OCI-LY3 (cell line): ENCODE measurements at regions not wholly inside any gene's neighbourhood (a gene's known extent, or its start where the extent isn't known, plus 50 kb on each side); places are given as distances from the start of the nearest gene placed in this dataset.

Experiments used
- H2AFZ ChIP-seq: fragments of 200-600, 300-600 bp; shearing (Covaris generic); 2 replicates; pipeline ENCODE4 v1.6.0; 2014; ENCODE audit warnings: antibody characterized with exemption, low read depth, low read length
- H3K27ac ChIP-seq: fragments of 200-600, 300-600 bp; sonication (generic); 2 replicates; pipeline ENCODE4 v1.5.1; 2014; ENCODE audit warnings: mild to moderate bottlenecking, low read length, moderate library complexity, mixed read lengths
- H3K27me3 ChIP-seq: fragments of 200-600, 300-600 bp; sonication (generic); 2 replicates; pipeline ENCODE4 v1.6.1; 2014; ENCODE audit warnings: low read depth, low read length, mixed read lengths
- H3K36me3 ChIP-seq: fragments of 200-600, 300-600 bp; sonication (generic); replicated peaks from 2 replicates; pipeline ENCODE3; 2014; ENCODE audit warnings: low read depth, low read length, mixed read lengths
- H3K4me1 ChIP-seq: fragments of 300-600, 200-600 bp; sonication (generic); 2 replicates; pipeline ENCODE4 v1.6.1; 2014; ENCODE audit warnings: low read length, mixed read lengths
- H3K4me2 ChIP-seq: fragments of 200-600, 300-600 bp; sonication (generic); 2 replicates; pipeline ENCODE4 v1.6.1; 2014; ENCODE audit warnings: low read length, mixed read lengths
- H3K4me3 ChIP-seq: fragments of 300-600, 200-600 bp; sonication (generic); 2 replicates; pipeline ENCODE4 v1.5.1; 2014; ENCODE audit warnings: antibody characterized with exemption, mild to moderate bottlenecking, low read length, moderate library complexity
- H3K79me2 ChIP-seq: fragments of 300-600, 200-600 bp; shearing (Covaris generic); 2 replicates; pipeline ENCODE4 v1.6.1; 2014; ENCODE audit warnings: mild to moderate bottlenecking, low read length, mixed read lengths
- H3K9ac ChIP-seq: fragments of 300-600, 200-600 bp; shearing (Covaris generic); 2 replicates; pipeline ENCODE4 v1.6.0; 2014; ENCODE audit warnings: mild to moderate bottlenecking, low read length, moderate library complexity
- H3K9me3 ChIP-seq: fragments of 200-600, 300-600 bp; shearing (Covaris generic); 2 replicates; pipeline ENCODE4 v1.6.1; 2014; ENCODE audit warnings: low read length, mixed read lengths; ENCODE audit not compliant: insufficient read depth
- H4K20me1 ChIP-seq: fragments of 200-600, 300-600 bp; sonication (generic); 2 replicates; pipeline ENCODE4 v1.6.1; 2016; ENCODE audit warnings: low read length, mixed read lengths; ENCODE audit not compliant: insufficient read depth
- EZH2phosphoT487 ChIP-seq: fragments of 200-600 bp; shearing (Covaris generic); IDR thresholded peaks from 2 replicates; pipeline ENCODE4 v1.6.1; 2018; ENCODE audit warnings: antibody characterized with exemption, mixed run types, low read depth
- TF ChIP-seq, protein P1 (sequence below): fragments of 200-600, 300-600 bp; sonication (generic); IDR thresholded peaks from 2 replicates; pipeline ENCODE4 v1.5.1; 2014; ENCODE audit warnings: antibody characterized with exemption, low read length, low read depth

DNA sequence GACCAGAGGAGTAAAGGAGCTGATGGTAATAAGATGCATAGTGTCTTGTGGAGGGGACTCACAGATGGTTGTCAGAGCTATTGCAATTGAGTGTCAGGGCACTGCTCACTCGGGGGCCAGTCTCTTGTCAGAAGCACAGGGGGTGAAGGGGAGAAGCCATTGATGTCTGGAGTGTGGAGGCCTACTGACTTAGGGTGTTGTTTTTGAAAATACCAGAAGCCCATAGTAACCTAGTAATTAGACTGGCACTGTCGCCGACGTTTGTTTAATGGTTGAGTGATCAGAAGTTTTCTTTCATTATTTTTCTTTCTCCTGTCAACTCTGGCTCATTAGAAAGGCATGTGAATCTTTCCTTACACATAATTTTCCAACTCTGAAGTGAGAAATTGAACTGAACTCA, 151.6 kb upstream of the TENM4 start:
- H3K4me2 ChIP-seq = peak overlapping the region; percentile 62
- peaks cover 26% of the 10 kb centered on the region for H3K4me1 ChIP-seq
- no peaks in the 10 kb centered on the region for H3K36me3 ChIP-seq
- no peaks in the 10 kb centered on the region for H3K79me2 ChIP-seq
- peak overlapping the region; percentile 51 for H3K27ac ChIP-seq
- no peak overlapping the region; the same call in 1 of the 2 replicates for H3K4me3 ChIP-seq
- TF ChIP-seq, protein P1, sequence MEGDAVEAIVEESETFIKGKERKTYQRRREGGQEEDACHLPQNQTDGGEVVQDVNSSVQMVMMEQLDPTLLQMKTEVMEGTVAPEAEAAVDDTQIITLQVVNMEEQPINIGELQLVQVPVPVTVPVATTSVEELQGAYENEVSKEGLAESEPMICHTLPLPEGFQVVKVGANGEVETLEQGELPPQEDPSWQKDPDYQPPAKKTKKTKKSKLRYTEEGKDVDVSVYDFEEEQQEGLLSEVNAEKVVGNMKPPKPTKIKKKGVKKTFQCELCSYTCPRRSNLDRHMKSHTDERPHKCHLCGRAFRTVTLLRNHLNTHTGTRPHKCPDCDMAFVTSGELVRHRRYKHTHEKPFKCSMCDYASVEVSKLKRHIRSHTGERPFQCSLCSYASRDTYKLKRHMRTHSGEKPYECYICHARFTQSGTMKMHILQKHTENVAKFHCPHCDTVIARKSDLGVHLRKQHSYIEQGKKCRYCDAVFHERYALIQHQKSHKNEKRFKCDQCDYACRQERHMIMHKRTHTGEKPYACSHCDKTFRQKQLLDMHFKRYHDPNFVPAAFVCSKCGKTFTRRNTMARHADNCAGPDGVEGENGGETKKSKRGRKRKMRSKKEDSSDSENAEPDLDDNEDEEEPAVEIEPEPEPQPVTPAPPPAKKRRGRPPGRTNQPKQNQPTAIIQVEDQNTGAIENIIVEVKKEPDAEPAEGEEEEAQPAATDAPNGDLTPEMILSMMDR = no peak
- TF ChIP-seq EZH2phosphoT487 = no peak
- H4K20me1 ChIP-seq = no peaks in the 10 kb centered on the region
- H2AFZ ChIP-seq = peak overlapping the region; percentile 56
- H3K9ac ChIP-seq = peak overlapping the region; percentile 11; the same call in 1 of the 2 replicates
- H3K27me3 ChIP-seq = no peaks in the 10 kb centered on the region
- 0 out of 2 replicates have a peak, but pooled peaks cover 4% of the 10 kb centered on the region for H3K9me3 ChIP-seq

DNA sequence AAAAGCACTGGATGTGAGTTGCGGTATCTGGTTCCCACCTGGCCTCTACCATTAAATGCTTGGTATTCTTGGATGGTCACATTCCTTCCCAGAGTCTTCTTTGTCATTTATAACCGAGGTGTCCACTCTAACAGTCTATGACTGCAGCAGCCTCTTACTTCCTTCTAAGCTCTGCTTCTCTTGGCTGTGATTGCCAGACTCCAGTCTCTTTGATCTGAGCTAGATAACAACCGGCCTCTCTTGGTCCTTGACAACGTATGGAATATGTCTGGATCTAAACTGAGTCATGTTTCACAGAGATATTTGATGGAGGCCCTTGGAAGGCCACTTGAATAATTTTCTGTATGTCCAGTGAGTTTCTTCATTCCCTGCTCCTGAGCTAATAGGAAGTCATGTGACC, 141.6 kb upstream of the TENM4 start:
- Histone ChIP-seq H3K27ac (no peak overlapping the region), H3K9me3 (peaks cover 5% of the 10 kb centered on the region; the same call in 1 of the 2 replicates), H4K20me1 (no peaks in the 10 kb centered on the region), H3K4me3 (no peak overlapping the region), H3K79me2 (no peaks in the 10 kb centered on the region), H3K4me1 (peaks cover 17% of the 10 kb centered on the region), H3K9ac (no peak overlapping the region), H3K36me3 (no peaks in the 10 kb centered on the region), H2AFZ (no peak overlapping the region), H3K27me3 (no peaks in the 10 kb centered on the region), H3K4me2 (no peak overlapping the region)
- TF ChIP-seq, protein P1 = no peak
- no peak for TF ChIP-seq EZH2phosphoT487

DNA sequence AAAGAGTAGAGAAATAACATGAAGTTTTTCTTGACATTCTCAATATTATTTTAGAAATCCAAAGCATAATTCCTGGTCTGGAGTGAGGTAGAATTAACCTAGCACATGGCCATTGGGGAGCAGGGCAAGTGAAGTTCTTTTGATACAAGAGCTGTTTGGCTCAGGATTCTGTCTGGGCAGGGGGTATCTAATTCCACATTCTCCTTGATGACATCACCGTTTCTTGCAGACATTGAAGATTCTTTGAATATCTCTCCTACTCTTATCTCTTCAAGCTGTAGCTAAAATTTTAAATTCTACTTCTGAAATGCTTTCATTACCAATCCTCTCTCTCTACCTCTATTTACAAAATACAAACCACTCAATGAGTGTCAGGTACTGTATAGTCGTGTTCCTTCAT, 138.2 kb upstream of the TENM4 start:
- no peaks in the 10 kb centered on the region for H4K20me1 ChIP-seq
- peaks cover 12% of the 10 kb centered on the region for H3K4me1 ChIP-seq
- H3K4me2 ChIP-seq = no peak overlapping the region
- no peak overlapping the region for H3K9ac ChIP-seq
- no peaks in the 10 kb centered on the region for H3K79me2 ChIP-seq
- no peaks in the 10 kb centered on the region for H3K9me3 ChIP-seq
- no peak overlapping the region for H2AFZ ChIP-seq
- no peak for TF ChIP-seq EZH2phosphoT487
- TF ChIP-seq, protein P1 = no peak
- no peaks in the 10 kb centered on the region for H3K36me3 ChIP-seq
- no peaks in the 10 kb centered on the region for H3K27me3 ChIP-seq
- H3K4me3 ChIP-seq = no peak overlapping the region
- no peak overlapping the region for H3K27ac ChIP-seq

DNA sequence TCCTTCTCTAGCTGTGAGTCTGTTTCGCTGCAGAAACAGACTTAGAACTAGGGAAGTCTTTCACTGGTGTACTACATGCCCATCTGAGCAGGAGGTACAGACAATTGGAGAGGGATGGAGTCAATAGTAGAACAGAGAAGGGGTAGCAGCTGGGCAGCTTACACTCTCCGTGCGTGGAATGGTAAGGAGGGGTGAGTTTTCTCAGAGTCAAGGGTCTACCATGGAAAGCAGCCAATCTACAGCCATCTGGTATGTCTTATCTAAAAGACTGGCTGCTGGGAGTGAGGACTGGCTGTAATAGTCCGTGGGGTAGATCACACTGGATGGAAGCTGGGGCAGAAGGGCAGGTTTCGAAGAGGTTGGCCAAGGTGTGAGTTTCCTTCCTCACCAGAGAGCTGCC, 137.3 kb upstream of the TENM4 start:
- H3K4me2 ChIP-seq = no peak overlapping the region
- H3K9me3 ChIP-seq = no peaks in the 10 kb centered on the region
- TF ChIP-seq, protein P1 = no peak
- TF ChIP-seq EZH2phosphoT487 = no peak
- no peak overlapping the region for H3K4me3 ChIP-seq
- H3K4me1 ChIP-seq = peaks cover 12% of the 10 kb centered on the region
- H3K27me3 ChIP-seq = no peaks in the 10 kb centered on the region
- H3K9ac ChIP-seq = no peak overlapping the region
- H3K27ac ChIP-seq = no peak overlapping the region
- H3K79me2 ChIP-seq = no peaks in the 10 kb centered on the region
- H4K20me1 ChIP-seq = no peaks in the 10 kb centered on the region
- H3K36me3 ChIP-seq = no peaks in the 10 kb centered on the region
- no peak overlapping the region for H2AFZ ChIP-seq
